ENCODE measurements at regions not wholly inside any gene's neighbourhood (a gene's known extent, or its start where the extent isn't known, plus 50 kb on each side); places are given as distances from the start of the nearest gene placed in this dataset.
"Not testable (repeated sequence)": the region's sequence is repeated elsewhere in the genome, so short reads cannot be mapped to it uniquely, and the experiment has no call there.

DNA sequence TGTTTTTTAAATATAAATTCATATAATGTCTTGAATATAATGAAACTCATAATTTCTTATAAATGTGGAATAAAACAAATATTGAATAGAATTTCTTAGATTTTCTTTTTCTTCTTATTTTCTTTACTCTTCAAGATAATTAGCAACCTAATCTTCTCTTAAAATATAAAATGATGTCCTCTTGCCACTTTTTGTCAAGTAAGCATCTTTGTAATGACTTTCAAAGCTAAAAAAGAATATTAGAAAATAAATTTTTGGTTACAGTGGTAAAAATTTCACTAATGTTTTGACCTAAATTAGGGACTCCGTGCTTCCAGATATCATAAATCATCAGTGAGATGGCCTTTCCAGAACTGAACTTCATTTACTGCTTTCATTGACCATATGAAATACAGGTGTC, 846.4 kb downstream of the FRK start:
- DNase-seq: no peak

DNA sequence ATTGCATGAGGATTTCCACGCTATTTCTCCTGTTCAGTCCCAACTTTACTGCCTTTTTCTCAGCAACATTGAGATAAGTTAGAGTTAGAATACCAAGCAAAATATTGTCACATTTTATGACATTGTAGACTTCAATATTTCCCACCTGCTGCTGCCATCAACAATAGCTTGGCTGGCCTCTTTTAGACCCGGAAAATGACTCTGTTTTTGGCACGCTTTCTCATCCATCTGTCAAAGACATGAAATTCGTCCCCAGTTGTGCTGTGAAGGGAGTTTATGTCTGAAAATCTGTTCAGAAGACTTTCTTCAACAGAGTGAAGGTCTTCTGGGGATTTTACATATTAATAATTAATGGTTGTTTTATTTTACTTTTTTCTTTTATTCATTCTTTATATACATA, 857.3 kb downstream of the FRK start:
- DNase-seq: no peak

DNA sequence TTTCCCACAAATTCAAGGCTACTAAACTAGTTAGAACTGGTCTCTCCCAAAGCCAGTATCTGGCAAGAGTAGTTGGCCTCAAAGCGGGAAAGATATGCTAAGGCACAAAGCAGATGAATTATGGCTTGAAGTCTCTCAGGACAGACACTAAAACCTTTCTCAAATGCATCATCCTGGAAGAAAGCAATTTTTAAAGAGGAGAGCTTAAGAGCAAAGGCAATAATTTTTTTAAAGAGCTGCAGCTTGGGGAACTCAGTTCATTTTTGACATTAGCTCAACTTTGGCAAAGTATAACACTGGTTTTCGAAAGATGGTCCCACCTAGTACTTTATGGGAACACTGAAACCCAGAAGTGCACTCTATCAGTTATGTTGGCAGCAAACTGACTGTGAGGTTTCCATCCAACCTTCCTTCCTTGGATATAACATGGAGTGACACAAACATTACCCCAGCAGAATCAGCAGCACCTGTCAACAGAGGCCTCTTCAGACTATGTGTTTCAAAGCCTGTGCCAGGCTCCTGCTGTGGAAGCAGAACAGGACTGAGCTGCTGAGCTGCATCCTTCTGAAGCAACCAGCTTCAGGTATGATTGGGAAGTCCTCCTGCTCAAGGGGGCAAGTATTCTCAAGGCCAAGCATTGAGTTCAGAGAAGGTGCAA, 852.3 kb upstream of the HS3ST5 start:
- DNase-seq: no peak

DNA sequence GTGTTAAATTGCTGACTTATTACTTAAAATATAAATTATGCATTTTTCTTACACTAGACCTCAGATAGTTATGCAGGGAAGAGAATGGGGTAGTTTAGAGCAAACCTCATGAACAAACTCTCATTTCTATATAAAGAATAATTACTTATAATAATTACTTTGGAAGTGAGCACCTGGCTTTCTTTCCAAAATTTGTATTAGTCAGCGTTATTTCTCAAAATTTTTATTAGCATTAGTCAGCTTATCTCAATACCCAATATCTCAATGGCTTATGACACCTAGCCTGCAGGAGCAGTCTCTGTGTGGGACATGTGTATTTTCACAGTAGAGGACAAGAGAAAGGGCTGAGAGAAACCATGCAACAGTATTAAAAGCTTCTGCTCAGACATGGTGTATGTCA, 849.2 kb upstream of the HS3ST5 start:
- no peak for DNase-seq

DNA sequence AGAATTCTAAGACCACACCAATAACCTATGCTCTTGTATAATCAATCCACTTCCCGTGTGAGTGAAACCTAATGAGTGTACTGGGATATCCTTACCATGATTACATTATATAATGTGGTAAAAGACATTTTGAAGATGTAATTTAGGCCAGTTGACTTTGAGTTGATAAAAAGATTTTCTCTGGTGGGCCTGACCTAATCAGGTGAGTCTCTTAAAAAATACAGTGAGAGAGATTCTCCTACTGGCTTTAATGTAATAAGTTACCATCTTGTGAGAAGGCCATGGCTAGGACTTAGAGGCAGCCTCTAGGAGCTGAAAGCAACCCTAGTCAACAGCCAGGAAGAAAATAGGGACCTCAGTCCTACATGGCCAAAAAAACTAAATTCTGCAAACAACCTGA, 847.7 kb upstream of the HS3ST5 start:
- DNase-seq: no peak

DNA sequence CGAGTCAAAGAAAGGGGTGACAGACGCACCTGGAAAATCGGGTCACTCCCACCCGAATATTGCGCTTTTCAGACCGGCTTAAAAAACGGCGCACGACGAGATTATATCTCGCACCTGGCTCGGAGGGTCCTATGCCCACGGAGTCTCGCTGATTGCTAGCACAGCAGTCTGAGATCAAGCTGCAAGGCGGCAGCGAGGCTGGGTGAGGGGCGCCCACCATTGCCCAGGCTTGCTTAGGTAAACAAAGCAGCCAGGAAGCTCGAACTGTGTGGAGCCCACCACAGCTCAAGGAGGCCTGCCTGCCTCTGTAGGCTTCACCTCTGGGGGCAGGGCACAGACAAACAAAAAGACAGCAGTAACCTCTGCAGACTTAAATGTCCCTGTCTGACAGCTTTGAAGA, 832.6 kb upstream of the HS3ST5 start:
- not testable (repeated sequence) for DNase-seq

DNA sequence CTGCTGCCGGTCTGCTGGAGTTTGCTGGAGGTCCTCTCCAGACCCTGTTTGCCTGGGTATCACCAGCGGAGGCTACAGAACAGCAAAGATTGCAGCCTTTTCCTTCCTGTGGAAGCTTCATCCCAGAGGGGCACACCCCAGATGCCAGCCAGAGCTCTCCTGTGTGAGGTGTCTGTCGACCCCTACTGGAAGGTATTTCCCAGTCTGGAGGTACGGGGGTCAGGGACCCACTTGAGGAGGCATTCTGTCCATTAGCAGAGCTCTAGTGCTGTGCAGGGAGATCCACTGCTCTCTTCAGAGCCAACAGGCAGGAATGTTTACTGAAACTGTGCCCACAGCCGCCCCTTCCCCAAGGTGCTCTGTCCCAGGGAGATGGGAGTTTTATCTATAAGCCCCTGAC, 823.1 kb upstream of the HS3ST5 start:
- DNase-seq: not testable (repeated sequence)

DNA sequence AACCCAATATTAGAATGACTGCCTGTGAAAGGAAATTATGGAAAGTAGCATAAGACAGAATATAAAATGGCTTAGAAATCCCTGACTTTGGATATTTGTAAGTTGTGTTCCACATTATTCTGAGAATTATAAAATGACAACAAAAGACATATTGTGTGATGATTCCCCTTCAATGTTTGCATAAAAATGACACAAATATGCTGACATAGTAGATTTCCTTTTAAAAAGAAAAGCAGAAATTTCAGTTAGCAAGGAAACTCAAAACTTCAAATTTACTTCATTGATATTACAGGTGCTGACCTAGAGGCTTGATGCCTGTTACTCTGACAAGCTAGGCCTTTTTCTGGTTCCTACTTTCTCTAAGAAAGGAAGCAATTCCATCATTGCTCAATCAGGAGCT, 816.9 kb upstream of the HS3ST5 start:
- DNase-seq: no peak

DNA sequence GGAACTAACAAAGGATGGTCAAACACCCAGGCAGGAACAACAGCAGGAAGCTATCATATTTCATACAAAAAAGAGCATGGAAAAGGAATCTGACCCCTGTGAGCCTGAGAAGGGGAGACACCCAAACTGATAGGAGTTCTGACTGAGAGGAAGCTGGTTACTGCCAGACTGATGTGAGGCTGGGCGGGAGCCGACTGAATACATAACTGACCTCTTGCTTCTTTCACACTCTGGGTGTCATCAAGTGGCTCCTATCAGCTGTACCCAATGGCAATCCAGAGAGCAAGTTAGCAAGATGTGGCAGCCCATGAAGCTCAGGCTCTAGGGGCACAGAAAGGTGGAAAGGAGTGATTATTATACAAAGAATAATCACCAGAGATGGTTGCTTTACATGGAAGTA, 795.1 kb upstream of the HS3ST5 start:
- no peak for DNase-seq

DNA sequence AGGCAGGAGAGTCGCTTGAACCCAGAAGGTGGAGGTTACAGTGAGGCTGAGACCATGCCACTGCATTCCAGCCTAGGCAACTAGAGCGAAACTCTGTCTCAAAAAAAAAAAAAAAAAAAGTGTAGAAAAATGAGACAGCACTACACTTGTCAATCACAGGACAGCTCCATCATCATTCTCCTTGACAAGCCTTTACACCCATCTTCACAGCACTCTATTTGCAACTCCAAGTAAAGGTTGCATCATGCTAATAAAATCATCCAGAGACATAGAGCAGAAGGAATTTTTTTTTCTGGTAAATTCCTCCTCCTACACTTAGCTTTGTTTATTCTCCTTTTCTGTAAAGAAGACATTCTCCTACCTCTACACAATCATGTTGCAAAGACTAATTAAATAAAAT, 791.0 kb upstream of the HS3ST5 start:
- DNase-seq: no peak

DNA sequence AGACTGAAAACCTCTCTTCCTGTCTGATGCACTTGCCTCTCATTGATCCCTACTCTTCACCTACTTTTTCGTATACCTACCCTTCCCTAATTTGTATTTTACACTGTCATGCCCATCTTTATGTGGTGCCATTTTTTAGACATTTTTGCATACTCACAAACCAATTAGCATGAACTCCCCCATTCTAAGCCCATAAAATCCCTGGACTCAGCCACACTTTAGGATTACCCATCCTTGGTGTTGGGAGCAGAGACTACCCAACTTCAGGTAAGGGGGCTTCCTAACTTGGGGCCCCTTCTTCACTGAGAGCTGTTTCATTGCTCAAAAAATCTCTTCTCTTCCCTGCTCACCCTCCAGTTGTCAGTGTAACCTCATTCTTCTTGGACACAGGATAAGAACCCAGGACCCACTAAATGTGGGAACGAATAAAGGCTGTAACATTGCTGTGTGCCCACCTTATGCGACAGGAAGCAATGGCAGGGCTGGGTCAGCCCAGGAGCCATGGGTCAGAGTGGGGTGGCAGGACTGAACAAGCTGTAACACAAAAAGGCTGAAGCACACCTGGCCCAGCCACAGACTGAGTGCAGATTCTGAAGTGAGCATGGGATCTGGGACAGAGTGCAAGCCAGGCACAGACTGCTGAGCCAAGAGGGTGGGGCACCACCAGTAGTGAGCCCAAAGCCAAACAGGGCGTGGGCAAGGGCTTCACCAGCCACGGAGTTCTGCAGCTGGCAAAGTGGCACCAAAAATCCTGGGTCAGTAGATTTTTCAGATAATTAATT, 789.1 kb upstream of the HS3ST5 start:
- DNase-seq: no peak

DNA sequence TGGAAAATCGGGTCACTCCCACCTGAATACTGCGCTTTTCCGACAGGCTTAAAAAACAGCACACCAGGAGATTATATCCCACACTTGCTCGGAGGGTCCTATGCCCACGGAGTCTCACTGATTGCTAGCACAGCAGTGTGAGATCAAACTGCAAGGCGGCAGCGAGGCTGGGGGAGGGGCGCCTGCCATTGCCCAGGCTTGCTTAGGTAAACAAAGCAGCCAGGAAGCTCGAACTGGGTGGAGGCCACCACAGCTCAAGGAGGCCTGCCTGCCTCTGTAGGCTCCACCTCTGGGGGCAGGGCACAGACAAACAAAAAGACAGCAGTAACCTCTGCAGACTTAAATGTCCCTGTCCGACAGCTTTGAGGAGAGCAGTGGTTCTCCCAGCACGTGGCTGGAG, 778.7 kb upstream of the HS3ST5 start:
- DNase-seq: not testable (repeated sequence)

DNA sequence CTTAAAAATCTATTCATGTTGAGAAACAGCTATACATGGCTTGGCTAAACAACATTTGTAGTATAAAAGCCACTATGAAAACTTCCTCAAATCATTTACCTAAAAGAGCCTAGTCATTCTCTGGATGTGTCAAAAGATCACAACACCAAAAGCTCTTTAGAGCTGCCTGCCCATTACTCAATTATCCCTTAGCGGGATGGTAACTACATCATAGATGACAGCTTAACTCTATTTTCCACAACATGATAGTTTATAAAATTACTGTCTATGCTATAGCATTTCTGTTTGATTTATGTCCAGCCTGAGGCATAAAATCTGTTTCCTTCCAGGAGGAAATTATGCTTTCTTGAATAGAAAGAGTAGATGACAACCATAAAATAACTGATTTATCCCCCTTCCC, 777.6 kb upstream of the HS3ST5 start:
- DNase-seq: no peak

DNA sequence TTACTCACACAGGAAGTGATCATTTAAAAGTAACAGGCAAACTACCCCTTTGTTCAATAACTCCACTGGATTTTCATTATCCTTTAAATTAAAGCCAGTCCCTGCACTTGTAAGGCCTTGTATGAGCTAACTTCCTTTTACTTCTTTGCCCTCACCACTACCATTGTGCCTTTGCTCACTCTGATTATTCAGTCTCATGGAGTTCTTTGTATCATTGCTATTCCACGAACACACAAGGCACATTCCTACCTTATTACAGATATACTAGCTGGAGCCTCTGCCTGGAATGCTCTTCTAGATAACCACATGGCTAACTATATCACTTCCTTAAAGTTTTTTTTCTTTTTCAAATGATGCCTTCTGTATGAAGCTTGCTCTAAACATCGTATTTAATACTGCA, 748.6 kb upstream of the HS3ST5 start:
- no peak for DNase-seq

DNA sequence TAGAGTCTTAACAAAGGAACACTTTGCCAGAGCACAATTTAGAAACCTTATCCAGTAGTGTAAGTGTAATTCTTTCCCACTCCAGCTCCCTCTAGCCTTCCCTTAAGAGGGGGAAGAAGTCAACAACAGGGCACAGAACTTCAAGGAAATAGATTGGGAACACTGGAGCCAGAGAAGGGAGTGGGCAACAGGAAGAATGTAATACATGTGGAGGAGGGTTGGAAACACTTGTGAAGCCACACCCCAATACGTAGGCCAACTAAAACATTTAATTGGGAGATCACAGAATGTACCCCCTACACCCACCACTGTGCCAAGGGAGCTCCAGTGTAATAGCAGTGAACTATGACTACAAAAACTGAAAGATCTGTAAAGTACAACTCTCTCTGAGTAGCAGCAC, 735.7 kb upstream of the HS3ST5 start:
- DNase-seq: no peak

DNA sequence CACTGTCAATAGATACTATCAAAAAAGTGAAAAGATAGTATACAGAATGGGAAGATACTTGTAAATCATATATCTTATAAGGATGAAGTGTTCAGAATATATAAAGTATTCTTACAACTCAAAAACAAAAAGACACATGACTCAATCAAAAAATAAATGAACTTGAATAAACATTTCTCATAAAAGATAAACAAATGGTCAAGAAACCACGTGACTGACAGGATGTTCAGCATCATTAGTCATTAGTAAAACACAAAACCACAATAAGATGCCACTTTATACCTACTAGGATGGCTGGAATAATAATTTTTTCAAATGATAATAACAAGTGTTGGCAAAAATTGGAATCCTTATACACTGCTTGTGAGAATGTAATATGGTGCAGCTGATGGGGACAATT, 729.1 kb upstream of the HS3ST5 start:
- DNase-seq: no peak

DNA sequence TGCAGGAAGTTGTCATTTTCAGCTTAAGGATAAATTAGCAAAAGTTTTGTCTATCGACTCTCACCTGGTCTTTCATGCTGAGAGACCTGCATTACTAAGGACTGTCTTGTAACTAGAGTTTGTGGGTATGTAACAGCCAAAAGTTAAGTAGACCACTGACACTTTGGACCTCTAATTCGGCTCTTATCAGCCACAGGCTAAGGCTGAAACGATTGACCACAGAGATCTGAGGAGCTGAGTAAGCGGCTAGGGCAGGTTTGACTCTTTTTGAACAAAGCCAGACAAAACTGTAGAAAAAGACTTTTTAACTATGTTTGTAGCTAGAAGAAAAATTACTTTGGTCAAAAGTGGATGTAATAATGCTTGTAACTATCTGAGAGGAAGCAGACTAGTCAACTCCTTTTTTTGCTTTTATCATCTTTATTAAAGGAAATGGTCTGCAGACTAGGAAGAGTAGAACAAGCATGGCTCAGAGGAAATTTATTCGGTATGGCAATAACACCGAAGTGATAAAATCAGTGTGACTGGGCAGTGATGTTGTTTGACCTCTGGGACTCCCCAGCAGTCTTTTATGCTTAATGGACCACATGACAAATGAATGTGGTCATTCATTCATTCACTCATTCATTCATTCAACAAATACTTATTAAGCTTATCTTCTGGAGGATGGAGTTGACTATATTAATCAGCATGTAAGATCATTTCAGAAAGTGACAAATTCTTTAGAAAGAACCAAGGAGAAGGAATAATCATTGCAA, 725.0 kb upstream of the HS3ST5 start:
- no peak for DNase-seq

DNA sequence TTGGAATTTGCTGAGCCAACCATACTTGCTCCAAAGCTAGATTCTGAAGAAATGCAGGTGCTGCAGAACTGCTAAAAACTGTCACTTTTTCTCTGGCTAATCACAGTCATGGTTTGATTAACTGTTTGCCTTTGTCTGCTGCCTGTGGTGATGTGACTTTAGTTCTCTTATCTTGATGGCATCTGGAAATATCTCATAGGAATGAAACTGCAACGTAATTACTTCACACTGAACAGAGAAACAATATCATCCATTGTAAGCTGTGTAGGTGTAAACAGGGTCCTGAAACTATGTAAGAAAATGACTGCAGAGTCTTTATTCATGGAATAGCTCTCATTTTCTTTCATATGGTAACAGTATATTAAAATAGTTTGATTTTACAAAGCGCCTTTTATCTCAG, 721.9 kb upstream of the HS3ST5 start:
- DNase-seq: no peak

DNA sequence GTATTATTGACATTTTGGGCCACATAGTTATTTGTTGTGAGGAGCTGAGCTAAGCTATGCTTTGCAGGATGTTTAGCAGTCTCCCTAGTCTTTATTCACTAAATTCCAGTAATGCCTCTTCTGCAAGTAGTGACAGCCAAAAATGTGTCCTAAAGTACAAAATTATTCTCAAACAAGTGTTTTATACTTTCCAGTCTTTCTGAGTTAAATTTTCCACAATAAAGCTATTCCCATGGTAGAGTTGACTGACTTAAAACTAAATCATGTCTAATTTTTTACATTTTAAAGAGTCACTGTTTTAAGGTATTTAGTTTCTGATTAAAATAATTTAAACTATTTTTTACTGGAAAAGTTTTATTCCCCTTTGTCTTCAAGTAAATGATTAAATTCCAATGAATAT, 717.8 kb upstream of the HS3ST5 start:
- DNase-seq: no peak

DNA sequence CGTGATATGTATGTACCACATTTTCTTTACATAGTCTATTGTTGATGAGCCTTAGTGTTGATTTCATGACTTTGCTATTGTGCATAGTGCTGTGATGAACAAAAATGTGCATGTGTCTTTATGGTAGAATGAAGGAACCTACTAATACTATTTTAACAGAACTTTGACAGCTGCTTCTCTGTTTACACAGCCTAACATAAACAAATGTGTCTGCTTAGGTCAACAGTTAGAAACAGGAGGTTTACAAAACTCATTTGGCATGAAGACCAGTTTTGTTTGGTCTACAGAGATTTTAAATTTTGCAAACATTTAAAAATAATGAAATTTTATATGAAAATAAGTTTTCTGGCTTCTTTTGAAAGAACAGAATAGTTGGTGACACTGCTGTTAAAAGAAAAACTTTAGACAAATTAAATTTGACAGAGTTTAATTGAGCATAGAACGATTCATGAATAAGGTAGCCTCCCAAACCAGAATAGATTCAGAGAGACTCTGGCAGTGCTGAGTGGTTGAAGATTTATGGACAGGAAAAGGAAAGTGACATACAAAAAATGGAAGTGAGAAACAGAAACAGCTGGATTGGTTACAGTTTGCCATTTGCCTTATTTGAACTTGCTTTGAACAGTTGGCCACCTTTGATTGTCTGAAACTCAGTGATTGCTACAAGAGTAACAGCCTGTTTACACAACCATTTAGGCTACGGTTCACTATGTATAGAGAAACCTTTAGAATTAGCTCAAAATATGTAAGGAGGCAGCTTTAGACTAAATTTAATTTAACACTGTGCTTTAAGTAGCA, 715.8 kb upstream of the HS3ST5 start:
- DNase-seq: no peak

DNA sequence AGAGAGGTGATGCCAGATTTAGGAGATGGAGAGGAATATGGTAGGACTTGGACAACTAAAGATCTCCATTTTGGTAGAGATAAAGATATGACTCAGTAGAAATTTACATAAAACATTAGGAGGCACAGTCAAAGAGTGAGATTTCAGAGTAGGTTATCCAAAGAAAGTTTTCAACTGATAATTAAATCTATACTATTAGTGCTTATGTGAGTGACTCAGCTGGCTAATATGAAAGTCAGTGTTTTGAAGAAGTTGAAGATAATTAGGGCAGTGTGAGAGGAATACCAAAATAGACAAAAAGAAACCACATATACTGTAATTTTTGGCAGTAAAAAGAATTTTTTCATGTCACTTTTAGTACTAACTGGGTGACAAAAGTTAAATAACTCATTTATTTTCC, 712.8 kb upstream of the HS3ST5 start:
- DNase-seq: no peak

DNA sequence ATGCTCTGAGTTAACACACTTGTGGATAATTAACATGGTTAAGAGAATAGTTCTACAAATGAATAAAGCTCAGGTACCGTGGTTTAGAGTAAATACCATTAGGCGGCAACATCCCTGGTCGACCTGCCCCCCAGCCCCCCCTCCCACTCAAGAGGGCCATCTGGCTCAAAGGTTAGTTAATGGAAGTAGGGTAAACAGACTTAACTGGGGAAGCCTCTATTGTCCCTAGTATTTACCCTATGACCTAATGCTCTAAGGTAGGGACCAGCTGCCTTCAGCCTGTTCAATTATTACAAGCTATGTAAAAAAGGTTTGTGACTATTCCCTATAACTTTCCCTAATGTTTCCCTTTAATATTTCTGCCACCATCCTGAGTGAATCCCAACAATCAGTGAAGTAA, 711.4 kb upstream of the HS3ST5 start:
- not testable (repeated sequence) for DNase-seq

DNA sequence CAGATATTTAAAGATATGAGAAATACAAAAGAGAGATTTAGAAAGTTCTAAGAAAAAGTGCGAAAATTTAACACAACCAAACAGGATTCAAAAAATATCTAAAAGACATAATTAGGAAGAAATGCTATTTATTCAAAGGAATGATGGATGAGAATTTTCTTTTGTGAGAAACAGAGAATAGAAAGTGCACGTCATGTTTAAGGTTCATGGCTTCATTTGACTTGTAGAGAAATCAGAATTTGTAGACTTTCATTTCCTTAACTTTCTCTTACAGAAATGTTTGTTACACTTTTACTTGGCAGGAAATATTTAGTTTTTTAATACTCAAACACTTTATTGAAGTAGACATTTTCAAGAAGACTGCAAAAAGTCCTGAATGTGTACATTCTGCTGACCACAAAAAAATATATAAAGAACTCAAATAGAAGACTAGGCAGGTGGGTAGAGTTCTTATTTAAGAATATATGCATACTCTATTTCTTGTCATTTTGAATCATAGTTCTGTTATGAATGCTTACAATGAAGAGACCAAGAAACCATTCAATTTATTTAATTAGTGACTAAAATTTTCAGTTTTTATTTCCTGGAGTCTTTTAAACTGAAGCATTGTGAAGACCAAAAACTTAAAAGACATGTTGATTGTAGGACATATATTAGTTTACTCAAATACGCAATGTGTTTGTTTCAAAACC, 710.5 kb upstream of the HS3ST5 start:
- no peak for DNase-seq

All from Kasumi-1 (cell line).